H1 (cell line): ENCODE measurements at regions not wholly inside any gene's neighbourhood (a gene's known extent, or its start where the extent isn't known, plus 50 kb on each side); places are given as distances from the start of the nearest gene placed in this dataset.

Experiments
- CTCF ChIA-PET: fragments of 300-600 bp; sonication (Branson Sonifier 250); formaldehyde crosslinking; loops from one replicate; lab custom pipeline; 2021; ENCODE audit not compliant: partially characterized antibody; lab: Charles Lee
- POLR2A ChIA-PET: fragments of 300-600 bp; sonication (Branson Sonifier 250); formaldehyde crosslinking; loops from one replicate; lab custom pipeline; 2021; ENCODE audit warnings: inconsistent platforms; ENCODE audit not compliant: partially characterized antibody; lab: Charles Lee
- DNase-seq, 2 experiments: peaks; one replicate each; pipeline versions ENCODE4 v3.0.0 to v3.0.0-alpha.2; 2010 to 2022; ENCODE audit warnings: low spot score in 2 of 2, low read depth in 1 of 2, mixed read lengths in 1 of 2
- FAIRE-seq: peaks from 2 replicates; lab custom pipeline; 2011; peaks lifted over from hg19 to GRCh38; lab: Jason Lieb, UNC
- H2AFZ ChIP-seq: 2 replicates; pipeline ENCODE4 v1.8.1; 2012; ENCODE audit warnings: low read length, inconsistent platforms
- H2AK5ac ChIP-seq: 2 replicates; pipeline ENCODE4 v1.6.1; 2013; ENCODE audit warnings: low read depth, low read length
- H2BK120ac ChIP-seq: replicated peaks from 2 replicates; pipeline ENCODE3; 2013; ENCODE audit warnings: low read depth, low read length, inconsistent platforms
- H2BK12ac ChIP-seq: 2 replicates; pipeline ENCODE4 v1.6.1; 2013; ENCODE audit warnings: low read depth, low read length
- H2BK15ac ChIP-seq: 2 replicates; pipeline ENCODE4 v1.6.1; 2013; ENCODE audit warnings: low read length
- H2BK20ac ChIP-seq: 2 replicates; pipeline ENCODE4 v1.6.1; 2013; ENCODE audit warnings: low read length
- H2BK5ac ChIP-seq: 2 replicates; pipeline ENCODE4 v1.6.1; 2013; ENCODE audit warnings: low read depth, low read length
- H3K14ac ChIP-seq: 2 replicates; pipeline ENCODE4 v1.6.1; 2013; ENCODE audit warnings: inconsistent platforms; ENCODE audit not compliant: insufficient read length
- H3K18ac ChIP-seq: 2 replicates; pipeline ENCODE4 v1.6.1; 2013; ENCODE audit warnings: low read length; ENCODE audit errors: extremely low read depth
- H3K23ac ChIP-seq: 2 replicates; pipeline ENCODE4 v1.6.1; 2013; ENCODE audit warnings: inconsistent platforms; ENCODE audit not compliant: insufficient read length
- H3K23me2 ChIP-seq: 2 replicates; pipeline ENCODE4 v1.6.1; 2013; ENCODE audit warnings: low read depth, low read length
- H3K27ac ChIP-seq: 2 replicates; pipeline ENCODE4 v1.6.1; 2011; ENCODE audit warnings: low read depth, low read length, inconsistent platforms
- H3K27me3 ChIP-seq, 4 experiments: replicated peaks in 1 of 4; 1 replicate in 1 of 4; 2 replicates in 3 of 4; pipeline versions ENCODE4 v1.6.1 to v1.8.1; 2011 to 2013; ENCODE audit warnings: low read length in 3 of 4, mild to moderate bottlenecking in 3 of 4, inconsistent platforms in 2 of 4, mixed read lengths in 2 of 4, moderate library complexity in 1 of 4; ENCODE audit not compliant: control insufficient read depth in 3 of 4, insufficient read depth in 3 of 4; ENCODE audit errors: extremely low read depth in 1 of 4
- H3K36me3 ChIP-seq, 4 experiments: 2 replicates each; pipeline versions ENCODE4 v1.6.1 to v1.8.1; 2011 to 2013; ENCODE audit warnings: mild to moderate bottlenecking in 4 of 4, low read length in 3 of 4, moderate library complexity in 2 of 4, control low read depth in 1 of 4, inconsistent platforms in 1 of 4; ENCODE audit not compliant: insufficient read depth in 4 of 4, control insufficient read depth in 2 of 4
- H3K4ac ChIP-seq: replicated peaks from 2 replicates; pipeline ENCODE3; 2013; ENCODE audit warnings: low read length, low read depth, mixed read lengths, inconsistent platforms; ENCODE audit not compliant: insufficient read length
- H3K4me1 ChIP-seq, 4 experiments: replicated peaks in 1 of 4; 1 replicate in 1 of 4; 2 replicates in 3 of 4; pipeline versions ENCODE4 v1.6.1 to v1.8.1; 2011 to 2013; ENCODE audit warnings: low read length in 3 of 4, inconsistent platforms in 2 of 4, mixed read lengths in 1 of 4; ENCODE audit not compliant: insufficient read depth in 4 of 4, control insufficient read depth in 3 of 4
- H3K4me2 ChIP-seq, 2 experiments: 2 replicates each; pipeline versions ENCODE4 v1.6.1 to v1.8.1; 2011 to 2013; ENCODE audit warnings: low read depth in 2 of 2, low read length in 2 of 2, control low read depth in 1 of 2, inconsistent platforms in 1 of 2, mild to moderate bottlenecking in 1 of 2; ENCODE audit not compliant: insufficient read depth in 1 of 2
- H3K4me3 ChIP-seq, 4 experiments: fragments of 200-600, 300-600 bp in 1 of 4; sonication (generic), shearing (Covaris generic), sonication (Bioruptor Twin) in 1 of 4; 2 replicates each; pipeline versions ENCODE4 v1.5.1 to v1.8.1; 2011 to 2016; ENCODE audit warnings: low read length in 4 of 4, low read depth in 3 of 4, control low read depth in 2 of 4, inconsistent platforms in 2 of 4, mild to moderate bottlenecking in 2 of 4, mixed read lengths in 1 of 4, moderate library complexity in 1 of 4; ENCODE audit not compliant: insufficient read depth in 2 of 4; ENCODE audit errors: extremely low read depth in 1 of 4
- H3K56ac ChIP-seq: replicated peaks from 2 replicates; pipeline ENCODE3; 2013; ENCODE audit warnings: low read depth, mild to moderate bottlenecking, mixed read lengths, low read length, inconsistent platforms; ENCODE audit not compliant: insufficient read length
- H3K79me1 ChIP-seq: 2 replicates; pipeline ENCODE4 v1.6.1; 2013; ENCODE audit warnings: low read depth, low read length, control low read depth
- H3K79me2 ChIP-seq, 2 experiments: 2 replicates each; pipeline versions ENCODE4 v1.6.1 to v1.8.1; 2012 to 2013; ENCODE audit warnings: low read length in 2 of 2, mild to moderate bottlenecking in 2 of 2, inconsistent platforms in 1 of 2; ENCODE audit not compliant: insufficient read depth in 2 of 2, control insufficient read depth in 1 of 2
- H3K9ac ChIP-seq, 4 experiments: replicated peaks in 1 of 4; 1 replicate in 1 of 4; 2 replicates in 3 of 4; pipeline versions ENCODE4 v1.6.1 to v1.8.1; 2011 to 2013; ENCODE audit warnings: low read depth in 3 of 4, low read length in 3 of 4, control low read depth in 2 of 4, mild to moderate bottlenecking in 2 of 4, moderate library complexity in 2 of 4, inconsistent platforms in 1 of 4; ENCODE audit errors: extremely low read depth in 1 of 4
- H3K9me3 ChIP-seq, 2 experiments: 2 replicates each; pipeline versions ENCODE4 v1.6.1 to v1.8.1; 2012 to 2013; ENCODE audit warnings: mild to moderate bottlenecking in 2 of 2, moderate library complexity in 2 of 2, control low read depth in 1 of 2, inconsistent platforms in 1 of 2, low read depth in 1 of 2, low read length in 1 of 2, mixed read lengths in 1 of 2; ENCODE audit not compliant: insufficient read depth in 2 of 2
- H4K20me1 ChIP-seq, 2 experiments: replicated peaks in 1 of 2; 2 replicates each; pipeline versions ENCODE3 to v1.8.1; 2011 to 2013; ENCODE audit warnings: inconsistent platforms in 2 of 2, low read length in 2 of 2, mild to moderate bottlenecking in 1 of 2; ENCODE audit not compliant: insufficient read depth in 2 of 2, control insufficient read depth in 1 of 2
- H4K5ac ChIP-seq: 2 replicates; pipeline ENCODE4 v1.6.1; 2013; ENCODE audit warnings: low read length, low read depth, mixed read lengths, inconsistent platforms; ENCODE audit not compliant: insufficient read length
- H4K8ac ChIP-seq: 2 replicates; pipeline ENCODE4 v1.8.0; 2013; ENCODE audit warnings: mild to moderate bottlenecking, moderate library complexity, low read length, inconsistent platforms; ENCODE audit not compliant: insufficient read depth; ENCODE audit errors: extremely low read depth
- H4K91ac ChIP-seq: replicated peaks from 2 replicates; pipeline ENCODE3; 2013; ENCODE audit warnings: low read length, mixed read lengths, inconsistent platforms; ENCODE audit not compliant: insufficient read length
- JUND ChIP-seq: IDR thresholded peaks from 2 replicates; pipeline ENCODE4 v1.6.1; 2011; ENCODE audit warnings: mild to moderate bottlenecking, improper control_type of control experiment, low read length
- SIX5 ChIP-seq: IDR thresholded peaks from 2 replicates; pipeline ENCODE4 v1.6.1; 2011; ENCODE audit warnings: mild to moderate bottlenecking, low read depth, low read length
- SUZ12 ChIP-seq: fragments of 200-600 bp; sonication (generic); IDR thresholded peaks from 2 replicates; pipeline ENCODE4 v1.6.1; 2012; ENCODE audit warnings: mild to moderate bottlenecking, inconsistent platforms, low read length, moderate library complexity, mixed read lengths
- YY1 ChIP-seq: IDR thresholded peaks from 2 replicates; pipeline ENCODE4 v1.6.1; 2011; ENCODE audit warnings: low read depth, mild to moderate bottlenecking, low read length
- WGBS, 2 experiments: shearing (Covaris generic) in 1 of 2; methylation state at CpG; one replicate each; pipeline versions ENCODE4 v1.1.6 to v1.1.7; 2013 to 2015; ENCODE audit warnings: low lambda C conversion rate in 2 of 2, mixed read lengths in 2 of 2, inconsistent platforms in 1 of 2, low coverage in 1 of 2, missing lambda C conversion rate in 1 of 2; ENCODE audit not compliant: insufficient replicate concordance in 2 of 2, insufficient coverage in 1 of 2, insufficient read length in 1 of 2; ENCODE audit errors: extremely low coverage in 1 of 2, missing lambda C conversion rate in 1 of 2; 5-methylcytosine and 5-hydroxymethylcytosine counted together

GRCh38 chr13:83344518-83344917, 537.8 kb downstream of the SLITRK1 start:
- no peak for TF ChIP-seq SIX5
- TF ChIP-seq SUZ12: no peak
- TF ChIP-seq JUND: no peak
- TF ChIP-seq YY1: no peak
- Histone ChIP-seq H3K14ac (no peak overlapping the region), H3K4me2 (no peak overlapping the region), H3K23me2 (no peaks in the 10 kb centered on the region), H2BK15ac (no peak overlapping the region), H3K79me1 (no peaks in the 10 kb centered on the region), H2BK20ac (no peak overlapping the region), H2BK120ac (no peak overlapping the region), H3K79me2 (no peaks in the 10 kb centered on the region), H3K56ac (no peak overlapping the region), H3K36me3 (no peaks in the 10 kb centered on the region), H3K18ac (no peak overlapping the region), H3K4me1 (no peaks in the 10 kb centered on the region), H3K23ac (no peak overlapping the region), H3K4me3 (no peak overlapping the region), H2AFZ (no peak overlapping the region), H4K20me1 (no peaks in the 10 kb centered on the region), H2AK5ac (no peak overlapping the region), H3K9ac (no peak overlapping the region), H4K91ac (no peak overlapping the region), H4K8ac (no peak overlapping the region), H3K27me3 (no peaks in the 10 kb centered on the region), H3K27ac (no peak overlapping the region), H3K4ac (no peak overlapping the region), H2BK5ac (no peak overlapping the region), H2BK12ac (no peak overlapping the region), H4K5ac (no peak overlapping the region), H3K9me3 (peaks cover 0 to 2% of the 10 kb centered on the region in 2 experiments; a peak in 1 of 4 replicates)
- 85% methylated on average over 2 of the region's 2 CpGs; no CpG with 5 or more reads in 1 of the 2 experiments for WGBS, 2 experiments
- FAIRE-seq (no peak), DNase-seq (no peak)
- ChIA-PET POLR2A (no interaction called here), CTCF (no interaction called here)
